Breast epithelium (tissue), 3 donors: ENCODE measurements at regions not wholly inside any gene's neighbourhood (a gene's known extent, or its start where the extent isn't known, plus 50 kb on each side); places are given as distances from the start of the nearest gene placed in this dataset.

Experiments used
- CTCF ChIP-seq, 3 donors: fragments of 450-650 bp; IDR thresholded peaks; one replicate each; pipeline ENCODE4 v1.5.1; 2016 to 2017; ENCODE audit warnings: antibody characterized with exemption in 3 of 3, mild to moderate bottlenecking in 3 of 3, moderate library complexity in 3 of 3
- POLR2A ChIP-seq: fragments of 450-650 bp; IDR thresholded peaks from one replicate; pipeline ENCODE4 v1.6.1; 2016; ENCODE audit warnings: antibody characterized with exemption, mild to moderate bottlenecking, moderate library complexity
- POLR2AphosphoS5 ChIP-seq, 3 donors: sonication (generic); formaldehyde crosslinking; IDR thresholded peaks; one replicate each; pipeline ENCODE4 v1.6.1; 2017; ENCODE audit warnings: antibody characterized with exemption in 3 of 3

- TF ChIP-seq POLR2A = no peak
- TF ChIP-seq POLR2AphosphoS5 (IDR thresholded peaks at IDR 0.05) = no peak
- TF ChIP-seq CTCF (IDR thresholded peaks at IDR 0.05) = no peak
Observed at GRCh38 chr22:22088658-22089458, 106.3 kb upstream of the TOP3B start.
